CD4-positive, alpha-beta T cell treated with Interleukin-1 beta for 1 hour (primary cell): ENCODE measurements at regions not wholly inside any gene's neighbourhood (a gene's known extent, or its start where the extent isn't known, plus 50 kb on each side); places are given as distances from the start of the nearest gene placed in this dataset.
"Not testable (repeated sequence)": the region's sequence is repeated elsewhere in the genome, so short reads cannot be mapped to it uniquely, and the experiment has no call there.

Experiments used
- DNase-seq, 2 donors: peaks; one replicate each; pipeline ENCODE4 v3.0.0-alpha.2; 2020 to 2022

DNA sequence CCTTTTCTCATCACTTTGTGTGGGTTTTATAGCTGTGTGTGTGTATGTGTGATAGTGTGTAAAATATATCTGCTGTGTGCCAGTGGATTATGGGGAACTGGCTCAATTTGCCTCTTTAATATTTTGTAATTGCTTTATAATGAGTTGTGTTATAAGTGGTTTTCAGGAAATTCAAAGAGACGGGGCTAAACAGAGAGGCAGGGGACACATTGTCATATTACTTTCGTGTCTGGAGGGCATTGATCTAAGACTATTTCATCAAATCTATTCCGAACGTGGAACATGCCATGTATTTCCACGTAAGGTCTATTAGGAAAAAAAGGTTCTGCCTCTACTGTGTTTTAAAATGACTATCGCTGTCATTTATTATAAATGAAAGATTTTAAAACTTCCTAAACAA is 793.2 kb upstream of the TMEM132C start:
- DNase-seq: no peak

DNA sequence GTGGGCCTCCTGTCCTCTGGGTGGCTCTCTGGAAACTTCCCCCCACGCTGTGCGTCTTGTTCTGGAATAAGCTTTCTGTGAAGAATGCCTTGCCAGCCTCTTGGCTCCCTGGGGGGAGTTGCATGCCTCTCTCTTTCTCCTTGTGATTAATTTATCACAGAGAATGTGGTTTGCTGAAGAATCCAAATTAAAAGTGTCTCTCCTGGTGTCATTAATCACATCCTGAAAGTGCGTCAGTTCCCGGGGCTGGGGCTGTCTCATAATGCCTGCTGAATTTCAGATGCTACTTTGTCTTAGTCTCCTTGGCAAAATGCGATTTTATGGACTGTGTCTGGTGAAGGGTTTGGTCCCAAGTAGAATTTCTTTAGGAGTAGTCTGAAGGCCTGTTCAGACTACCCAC is 787.7 kb upstream of the TMEM132C start:
- DNase-seq: no peak

DNA sequence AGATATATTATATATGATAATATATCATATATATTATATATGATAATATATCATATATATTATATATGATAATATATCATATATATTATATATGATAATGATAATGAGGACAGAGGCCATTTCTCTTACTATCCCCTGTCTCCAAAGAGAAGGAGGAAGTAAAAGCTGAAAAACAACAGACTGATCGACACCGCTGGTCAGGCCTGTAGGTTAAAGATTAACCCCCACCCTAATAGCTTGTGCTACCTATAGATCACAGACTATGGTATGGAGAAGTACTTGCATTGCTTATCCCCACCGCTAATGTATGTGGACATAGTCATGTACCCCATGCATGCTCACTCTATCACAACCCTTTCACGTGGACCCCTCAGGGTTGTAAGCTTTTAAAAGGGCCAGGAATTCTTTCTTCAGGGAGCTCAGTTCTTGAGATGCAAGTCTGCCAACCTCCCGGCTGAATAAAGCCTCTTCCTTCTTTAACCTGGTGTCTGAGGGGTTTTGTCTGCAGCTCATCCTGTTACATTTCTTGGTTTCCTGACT is 786.1 kb upstream of the TMEM132C start:
- DNase-seq: no peak

DNA sequence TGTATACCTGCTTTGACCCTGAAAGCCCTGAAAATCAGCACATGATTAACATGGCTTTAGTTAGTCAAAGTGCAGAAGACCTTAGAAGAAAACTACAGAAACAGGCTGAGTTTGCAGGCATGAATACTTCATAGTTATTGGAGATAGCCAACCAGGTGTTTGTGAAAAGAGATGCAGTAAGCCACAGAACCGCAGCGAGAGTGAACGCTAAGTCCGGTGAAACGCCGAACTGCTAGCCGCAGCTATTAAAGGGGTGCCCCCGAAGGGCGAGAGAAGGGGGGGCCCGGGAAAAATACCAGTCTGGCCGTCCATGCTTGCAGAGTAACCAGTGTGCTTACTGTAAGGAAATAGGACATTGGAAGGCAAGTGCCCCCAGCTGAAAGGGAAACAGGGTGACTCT is 784.0 kb upstream of the TMEM132C start:
- no peak for DNase-seq

DNA sequence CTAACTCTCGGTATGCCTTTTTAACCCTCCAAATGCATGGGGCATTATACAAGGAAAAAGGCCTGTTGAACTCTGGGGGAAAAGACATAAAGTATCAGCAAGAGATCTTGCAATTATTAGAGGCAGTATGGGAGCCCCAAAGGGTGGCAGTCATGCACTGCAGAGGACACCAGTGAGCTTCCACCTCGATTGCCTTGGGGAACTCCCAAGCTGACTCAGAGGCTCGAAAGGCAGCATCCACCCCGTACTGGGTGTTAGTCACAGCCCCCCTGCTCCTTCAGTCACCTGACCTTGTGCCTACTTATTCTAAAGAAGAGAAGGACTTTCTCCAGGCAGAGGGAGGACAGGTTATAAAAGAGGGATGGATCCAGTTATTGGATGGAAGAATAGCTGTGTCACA is 781.4 kb upstream of the TMEM132C start:
- DNase-seq: no peak

DNA sequence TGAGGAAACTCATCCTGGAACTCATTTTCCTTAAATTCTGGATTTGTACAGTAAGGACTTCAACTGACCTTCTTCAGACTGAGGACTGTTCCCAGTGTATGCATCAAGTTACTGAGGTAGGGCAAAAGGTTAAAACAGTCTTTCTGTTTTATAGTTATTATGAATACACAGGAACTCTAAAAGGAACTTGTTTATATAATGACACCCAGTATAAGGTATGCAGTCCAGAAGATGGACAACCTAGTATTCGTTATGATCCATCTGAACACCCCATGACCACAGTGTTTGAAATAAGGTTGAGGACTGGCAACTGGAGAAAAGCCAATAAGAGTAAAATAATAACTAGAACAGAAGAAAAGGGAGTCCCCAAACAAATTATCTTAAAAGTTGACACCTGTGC is 779.9 kb upstream of the TMEM132C start:
- no peak for DNase-seq

DNA sequence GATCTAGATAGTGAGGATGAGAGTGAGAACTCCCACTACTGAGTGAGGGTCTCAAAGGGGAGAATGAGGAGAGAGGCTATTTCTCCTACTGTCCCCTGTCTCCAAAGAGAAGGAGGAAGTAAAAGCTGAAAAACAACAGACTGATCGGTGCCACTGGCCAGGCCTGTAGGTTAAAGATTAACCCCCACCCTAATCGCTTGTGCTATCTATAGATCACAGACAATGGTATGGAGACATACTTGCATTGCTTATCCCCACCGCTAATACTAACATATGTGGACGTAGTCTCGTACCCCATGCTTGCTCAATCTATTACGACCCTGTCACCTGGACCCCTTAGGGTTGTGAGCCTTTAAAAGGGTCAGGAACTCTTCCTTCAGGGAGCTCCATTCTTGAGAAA is 777.9 kb upstream of the TMEM132C start:
- no peak for DNase-seq

DNA sequence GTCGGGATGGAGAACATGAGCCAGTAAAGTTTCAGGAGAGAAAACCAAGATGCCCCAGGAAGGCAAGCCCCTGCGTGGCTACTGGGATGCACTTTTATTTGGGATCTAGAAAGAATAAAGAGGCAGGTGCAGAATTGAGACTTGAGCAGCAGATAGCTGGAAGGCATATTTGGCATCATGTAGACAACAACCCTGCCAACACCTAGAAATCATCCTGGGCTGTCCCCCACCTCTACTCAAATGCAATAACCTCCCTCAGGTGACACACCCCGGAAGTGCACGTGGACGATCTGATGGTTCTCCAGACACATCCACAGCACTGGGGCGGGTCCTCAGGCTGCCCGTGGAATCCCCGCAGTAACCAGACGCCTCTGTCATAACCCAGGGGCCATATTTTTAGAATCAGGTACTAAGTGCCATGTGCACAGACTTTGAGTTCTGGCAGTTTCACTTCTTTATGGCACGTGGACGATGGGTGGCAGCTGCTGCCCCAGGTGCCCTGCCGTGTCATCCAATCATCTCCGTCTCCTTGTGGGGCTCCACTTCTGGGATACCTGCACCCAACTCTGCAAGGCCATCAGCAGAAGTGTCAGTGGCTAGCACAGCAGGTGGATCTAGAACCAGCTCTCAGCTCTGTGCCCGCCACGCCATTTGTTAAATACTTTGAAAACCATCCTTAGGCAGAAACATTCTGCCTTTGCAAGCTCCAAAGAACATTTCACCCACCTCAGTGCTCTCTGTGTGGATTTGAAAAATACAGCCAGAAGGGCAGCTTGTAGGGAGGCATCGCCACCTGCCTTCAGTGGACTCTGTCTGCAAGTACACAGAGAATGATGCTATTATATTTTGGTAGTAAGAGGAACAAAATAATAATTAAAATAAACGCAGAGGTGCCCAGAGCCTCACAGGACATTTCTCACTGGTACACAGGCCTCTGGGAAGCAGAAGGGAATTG is 771.7 kb upstream of the TMEM132C start:
- no peak for DNase-seq

DNA sequence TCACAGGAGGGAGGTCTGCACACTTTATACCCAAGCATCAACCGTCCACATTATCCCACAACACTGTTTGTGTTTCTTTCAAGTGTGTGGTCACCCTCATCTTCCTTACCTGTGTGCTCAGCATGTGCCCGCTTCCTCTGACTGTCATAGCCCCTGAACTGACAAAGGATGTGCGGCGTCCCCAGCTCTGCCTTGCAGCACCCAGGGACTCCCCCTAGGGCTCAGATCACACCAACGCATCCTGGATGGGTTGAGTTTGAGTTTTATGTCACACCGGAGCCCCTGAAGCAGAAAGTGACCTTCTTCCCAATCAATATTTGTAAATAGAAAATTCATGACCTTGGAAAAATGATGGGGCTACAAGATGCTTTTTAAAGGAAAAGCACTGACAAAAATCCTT is 770.7 kb upstream of the TMEM132C start:
- DNase-seq: no peak

DNA sequence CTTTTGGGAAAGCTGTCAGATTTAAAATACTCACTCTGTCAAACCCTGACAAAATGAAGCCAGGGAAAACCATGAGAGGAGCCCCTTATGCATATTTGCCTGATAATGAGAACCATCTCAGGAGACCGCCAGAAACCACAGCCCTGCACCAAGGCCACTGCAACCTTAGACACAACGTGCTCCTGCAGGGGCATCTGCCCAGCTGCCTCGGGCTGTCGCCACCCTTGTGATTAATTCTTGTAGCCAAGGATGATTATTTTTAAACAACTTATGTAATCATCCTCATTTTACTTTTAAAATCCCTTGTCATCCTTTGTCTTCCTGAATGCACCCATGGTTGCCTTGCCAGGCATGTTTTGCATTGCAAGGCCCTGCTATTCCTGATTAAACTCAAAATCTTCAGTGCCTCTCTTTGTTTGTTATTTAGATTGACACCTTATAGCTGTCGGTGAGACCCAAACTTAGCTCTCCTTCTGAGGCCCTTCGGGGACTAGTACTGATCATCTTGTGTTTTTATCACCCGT is 766.4 kb upstream of the TMEM132C start:
- no peak for DNase-seq

DNA sequence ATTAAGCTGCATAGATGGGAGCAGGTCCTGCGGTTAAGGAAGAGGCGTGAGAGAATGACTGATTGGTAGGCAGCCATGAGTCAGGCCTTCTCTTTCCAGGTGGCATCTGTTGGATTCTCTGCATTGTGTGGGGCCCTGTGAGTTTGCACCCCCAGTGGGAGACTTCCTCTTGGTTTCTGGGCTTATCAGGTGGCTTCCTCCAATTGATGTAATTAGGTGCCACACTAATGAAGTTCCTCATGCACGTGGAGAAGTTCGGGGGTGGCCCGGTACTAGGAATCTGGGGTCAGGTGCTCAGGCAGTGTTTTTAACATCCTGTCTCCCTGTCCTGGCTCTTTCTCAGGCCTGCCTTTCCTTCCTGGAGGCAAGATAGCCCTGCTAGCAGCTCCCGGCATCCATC is 765.1 kb upstream of the TMEM132C start:
- no peak for DNase-seq

DNA sequence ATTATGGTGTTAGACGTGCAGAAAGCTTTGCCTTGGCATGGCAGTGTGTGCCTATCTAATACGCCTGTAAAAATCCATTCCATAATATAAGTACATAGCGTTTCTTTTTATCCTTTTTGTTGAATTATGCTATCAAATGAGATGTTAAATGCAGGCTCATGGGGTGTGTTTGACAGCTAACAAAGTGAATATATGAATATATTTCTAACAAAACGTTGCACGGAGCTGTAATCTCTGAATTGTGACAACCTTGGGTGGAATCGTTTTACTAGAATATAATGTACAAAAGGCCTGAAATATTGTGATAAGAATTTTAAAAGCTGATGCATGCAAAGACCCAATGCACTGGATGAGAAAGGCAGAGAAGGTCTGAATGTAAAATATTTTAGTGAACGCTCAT is 763.7 kb upstream of the TMEM132C start:
- DNase-seq: no peak

DNA sequence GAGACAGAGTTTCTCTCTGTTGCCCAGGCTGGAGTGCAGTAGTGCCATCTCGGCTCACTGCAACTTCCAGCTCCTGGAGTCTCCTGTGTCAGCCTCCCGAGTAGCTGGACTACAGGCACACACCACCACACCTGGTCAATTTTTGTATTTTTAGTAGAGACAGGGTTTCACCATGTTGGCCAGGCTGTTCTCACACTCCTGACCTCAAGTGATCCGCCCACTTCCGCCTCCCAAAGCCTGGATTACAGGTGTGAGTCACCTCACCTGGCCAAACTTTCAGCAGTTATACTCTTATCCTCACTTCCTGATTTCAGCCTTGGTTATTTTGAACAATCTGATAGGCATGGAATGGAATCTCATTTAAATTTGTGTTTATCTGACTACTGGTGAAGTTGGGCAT is 763.0 kb upstream of the TMEM132C start:
- DNase-seq: not testable (repeated sequence)

DNA sequence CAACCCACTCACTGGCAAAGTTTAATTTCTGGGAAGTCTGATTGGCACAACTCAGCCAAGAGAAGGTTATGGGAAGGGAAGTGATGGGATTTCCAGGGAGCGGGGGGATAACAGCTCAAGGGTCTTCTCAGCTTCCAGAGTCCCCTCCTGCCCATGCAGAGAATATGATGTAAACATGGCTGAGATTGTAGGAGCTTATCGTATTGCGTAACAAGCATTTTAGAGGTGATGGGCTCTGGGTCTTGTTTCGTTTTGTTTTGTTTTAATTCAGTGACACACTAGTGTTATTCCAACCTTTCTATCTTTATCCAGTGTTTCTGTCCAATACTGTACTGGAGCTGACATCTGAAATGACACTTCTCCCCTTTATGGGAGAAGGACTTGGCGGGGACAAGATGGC is 762.1 kb upstream of the TMEM132C start:
- DNase-seq: no peak

DNA sequence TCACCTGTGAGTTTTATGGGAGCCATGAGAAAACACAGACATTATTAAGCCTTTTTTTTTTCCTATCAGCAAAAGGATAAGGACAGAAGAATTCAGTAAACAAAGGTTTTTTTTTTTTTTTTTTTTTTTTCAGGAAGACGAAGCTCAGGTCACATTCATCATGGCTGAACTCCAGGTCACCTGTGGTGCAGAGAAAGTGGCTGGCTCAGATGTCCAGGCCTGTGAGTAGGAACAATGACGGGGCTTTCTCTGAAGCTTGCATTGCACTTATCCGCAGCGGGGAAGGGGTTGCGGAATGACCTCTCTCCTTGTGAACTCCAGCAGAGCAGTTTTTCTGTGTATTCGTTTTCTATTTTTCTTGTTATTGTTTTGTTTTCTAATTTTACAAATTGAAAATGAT is 759.6 kb upstream of the TMEM132C start:
- no peak for DNase-seq

DNA sequence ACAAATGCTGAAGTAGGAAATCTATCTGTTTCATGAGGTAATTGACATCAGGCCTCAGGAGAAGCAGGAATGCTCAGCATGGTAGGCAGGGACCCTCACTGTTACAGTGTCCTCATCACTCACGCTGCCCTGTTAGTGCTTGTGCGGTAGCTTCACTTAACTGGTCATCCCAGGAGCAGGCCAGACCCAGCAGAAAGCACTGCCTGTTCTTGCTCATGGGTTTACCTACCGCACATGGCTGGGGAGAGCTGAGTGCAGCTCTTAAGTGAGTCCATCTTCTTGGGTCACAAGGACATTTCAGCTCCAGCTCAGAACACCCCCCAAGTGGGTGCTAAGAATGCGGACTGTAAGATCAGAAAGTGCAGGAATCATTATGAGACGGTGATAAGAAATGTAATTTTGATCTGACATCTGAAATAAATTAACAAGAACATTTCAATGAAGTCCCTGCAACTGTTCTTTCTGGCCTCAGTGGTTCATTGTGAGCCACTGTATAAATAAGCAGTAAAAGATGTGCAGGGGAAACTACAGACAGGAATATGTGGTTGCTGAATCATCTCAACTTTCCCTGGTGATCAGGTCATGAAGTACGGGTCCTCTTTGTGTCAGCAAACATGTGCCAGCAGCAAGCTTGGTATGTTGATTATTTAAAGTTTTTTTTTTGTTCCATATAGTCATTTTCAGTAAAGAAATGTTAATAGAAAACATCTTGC is 757.7 kb upstream of the TMEM132C start:
- no peak for DNase-seq

DNA sequence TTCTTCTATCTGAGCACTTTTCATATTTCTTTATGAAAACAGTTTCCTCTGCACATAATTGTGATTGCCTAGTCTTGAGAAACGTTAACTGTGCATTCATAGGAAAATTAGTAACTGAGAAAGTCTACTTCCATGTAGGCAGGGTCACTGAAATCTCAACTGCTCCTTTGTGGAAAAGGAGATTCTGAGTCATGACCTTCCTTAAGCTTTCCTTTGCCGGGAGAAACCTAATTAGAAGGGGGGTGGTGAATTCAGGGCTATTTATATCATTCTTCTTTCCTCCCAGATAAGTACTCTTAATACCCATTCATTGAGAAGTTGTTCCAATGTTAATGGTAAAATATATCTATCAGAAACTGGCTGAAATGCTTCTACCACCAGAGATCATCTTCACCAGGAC is 751.0 kb upstream of the TMEM132C start:
- no peak for DNase-seq

DNA sequence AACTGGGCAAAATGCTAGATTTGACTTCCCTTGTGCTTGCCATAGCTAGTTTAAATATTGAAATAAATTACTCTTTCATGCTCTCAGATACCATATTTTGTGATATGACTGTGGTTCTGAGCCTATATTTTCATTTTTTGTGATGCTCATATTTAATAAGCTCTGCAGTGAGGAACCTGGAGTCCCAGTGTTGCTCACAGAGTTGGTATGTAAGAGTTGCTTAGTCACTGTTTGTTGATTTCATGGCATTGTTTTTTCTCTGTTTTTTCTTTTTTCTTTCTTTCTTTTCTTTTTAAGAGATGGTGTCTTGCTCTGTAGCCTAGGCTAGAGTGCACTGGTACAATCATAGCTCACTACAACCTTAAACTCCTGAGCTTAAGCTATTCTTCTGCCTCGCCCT is 750.5 kb upstream of the TMEM132C start:
- no peak for DNase-seq

DNA sequence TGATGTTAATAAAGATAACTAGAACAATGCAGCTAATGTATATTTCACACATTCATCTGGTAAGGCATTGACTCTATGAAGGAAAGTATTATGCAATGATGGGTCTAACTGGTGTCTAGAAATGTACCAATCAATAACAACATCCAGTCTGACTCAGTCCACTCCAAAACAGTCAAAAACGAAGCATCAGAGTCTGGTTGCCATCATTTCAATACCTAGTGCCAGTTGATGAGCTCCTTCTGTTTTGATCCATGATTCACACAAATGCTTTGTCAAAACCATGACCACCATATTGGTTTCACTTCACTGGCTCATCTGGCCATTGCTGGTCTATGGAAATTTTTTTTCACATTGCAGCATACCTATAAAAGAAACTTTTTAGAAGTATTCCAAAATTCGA is 747.2 kb upstream of the TMEM132C start:
- DNase-seq: no peak

DNA sequence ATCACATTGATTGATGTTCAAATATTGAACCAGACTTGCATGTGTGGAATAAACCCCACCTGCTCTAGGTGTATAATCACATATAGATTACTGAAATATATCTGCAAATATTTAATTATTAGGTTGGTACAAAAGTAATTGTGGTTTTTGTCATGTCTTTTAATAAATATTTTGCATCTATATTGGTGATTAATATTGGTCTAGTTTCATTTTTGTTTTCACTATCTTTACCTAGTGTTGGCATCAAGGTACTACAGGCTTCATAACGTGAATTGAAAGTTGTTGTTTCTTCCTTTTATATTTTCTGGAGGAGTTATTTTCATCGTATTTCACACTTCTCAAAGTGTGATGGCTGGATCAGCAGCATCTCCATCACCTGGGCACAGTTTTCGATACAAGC is 740.0 kb upstream of the TMEM132C start:
- DNase-seq: no peak

DNA sequence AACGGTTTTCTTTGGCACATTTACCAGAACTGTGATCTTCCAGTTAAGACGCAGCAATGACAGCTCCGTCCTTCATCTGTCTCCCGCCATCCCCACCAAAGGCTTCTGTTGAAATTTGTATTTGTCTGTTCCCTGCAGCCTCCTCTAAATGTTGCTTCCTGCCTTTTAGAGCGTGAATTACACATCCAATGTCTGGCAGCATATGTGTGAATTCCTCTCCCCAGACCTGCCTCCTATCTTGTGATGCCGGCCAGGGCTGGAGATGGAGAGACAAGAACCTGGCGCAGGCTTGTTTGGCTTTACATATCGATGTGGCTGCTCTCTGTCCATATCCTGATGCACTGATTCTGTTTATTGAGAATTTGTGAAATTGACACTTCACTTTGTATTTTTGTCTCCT is 738.4 kb upstream of the TMEM132C start:
- no peak for DNase-seq

DNA sequence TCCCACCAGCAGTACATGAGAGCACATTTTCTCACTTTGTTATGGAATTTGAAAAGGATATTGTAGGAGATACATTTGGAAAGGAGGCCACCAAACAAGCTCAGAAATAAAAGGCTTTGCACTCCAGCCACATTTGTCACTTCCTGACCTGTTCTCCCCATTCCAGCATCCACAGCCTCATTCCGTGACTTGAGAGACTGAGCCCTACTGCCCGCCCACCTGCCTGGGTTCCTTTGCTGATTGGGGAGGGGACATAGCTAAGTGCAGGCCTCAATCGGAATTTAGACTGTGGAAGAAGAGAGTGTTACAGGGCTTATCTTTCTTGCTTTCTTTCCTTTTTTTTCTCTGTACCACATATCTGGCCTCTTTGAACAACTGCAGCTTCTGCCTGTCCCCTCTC is 735.4 kb upstream of the TMEM132C start:
- DNase-seq: no peak

DNA sequence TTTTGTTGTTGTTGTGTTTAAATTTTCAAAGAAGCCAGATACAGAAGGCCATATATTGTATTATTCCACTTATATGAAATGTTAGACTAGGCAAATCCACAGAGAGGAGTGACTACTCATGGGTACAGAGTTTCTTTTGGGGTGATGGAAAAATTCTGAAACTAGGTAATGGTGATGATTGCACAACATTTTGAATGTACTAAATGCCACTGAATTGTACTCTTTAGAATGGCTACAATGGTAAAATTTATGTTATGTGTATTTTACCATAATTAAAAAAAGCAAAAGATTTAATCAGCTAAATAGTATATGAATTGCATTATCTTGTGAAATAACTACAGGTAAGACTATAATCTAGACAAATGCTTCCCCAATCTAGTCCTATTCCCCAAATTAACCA is 733.6 kb upstream of the TMEM132C start:
- DNase-seq: no peak
